ENCODE measurements at regions not wholly inside any gene's neighbourhood (a gene's known extent, or its start where the extent isn't known, plus 50 kb on each side); places are given as distances from the start of the nearest gene placed in this dataset.

DNA sequence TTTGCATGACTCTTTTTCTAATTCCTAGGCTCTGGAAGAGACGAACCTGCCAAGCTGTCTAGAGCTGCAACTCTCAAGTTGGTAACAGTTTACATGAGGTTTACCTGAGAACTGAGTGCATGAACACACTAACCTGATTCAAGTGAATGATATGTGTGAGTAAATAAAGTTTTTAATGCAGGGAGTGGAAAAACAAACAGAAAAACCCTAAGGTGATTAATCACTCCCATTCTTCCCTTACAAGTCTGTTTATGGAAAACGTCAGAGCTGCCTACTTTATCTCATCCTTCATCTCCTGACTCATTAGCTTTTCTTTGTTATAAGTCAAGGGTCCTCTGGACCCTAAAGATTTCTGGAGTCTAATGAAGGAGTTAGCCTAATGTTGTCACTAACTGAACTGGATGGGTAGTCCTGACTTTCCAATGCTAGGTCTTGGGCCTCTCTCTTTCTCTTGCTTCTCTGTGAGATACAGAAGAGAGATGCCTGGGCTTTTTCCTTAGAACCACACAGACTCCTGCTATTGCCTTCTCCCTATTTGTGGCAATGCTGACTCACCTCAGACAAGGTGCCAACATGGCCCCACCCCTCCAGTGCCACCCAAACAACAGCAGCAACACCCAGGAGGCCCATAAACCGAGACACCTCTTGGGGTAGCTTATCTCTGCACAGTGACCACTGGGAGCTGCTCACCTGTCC, 952.4 kb downstream of the EPHA4 start:
- TF ChIP-seq, protein P1, sequence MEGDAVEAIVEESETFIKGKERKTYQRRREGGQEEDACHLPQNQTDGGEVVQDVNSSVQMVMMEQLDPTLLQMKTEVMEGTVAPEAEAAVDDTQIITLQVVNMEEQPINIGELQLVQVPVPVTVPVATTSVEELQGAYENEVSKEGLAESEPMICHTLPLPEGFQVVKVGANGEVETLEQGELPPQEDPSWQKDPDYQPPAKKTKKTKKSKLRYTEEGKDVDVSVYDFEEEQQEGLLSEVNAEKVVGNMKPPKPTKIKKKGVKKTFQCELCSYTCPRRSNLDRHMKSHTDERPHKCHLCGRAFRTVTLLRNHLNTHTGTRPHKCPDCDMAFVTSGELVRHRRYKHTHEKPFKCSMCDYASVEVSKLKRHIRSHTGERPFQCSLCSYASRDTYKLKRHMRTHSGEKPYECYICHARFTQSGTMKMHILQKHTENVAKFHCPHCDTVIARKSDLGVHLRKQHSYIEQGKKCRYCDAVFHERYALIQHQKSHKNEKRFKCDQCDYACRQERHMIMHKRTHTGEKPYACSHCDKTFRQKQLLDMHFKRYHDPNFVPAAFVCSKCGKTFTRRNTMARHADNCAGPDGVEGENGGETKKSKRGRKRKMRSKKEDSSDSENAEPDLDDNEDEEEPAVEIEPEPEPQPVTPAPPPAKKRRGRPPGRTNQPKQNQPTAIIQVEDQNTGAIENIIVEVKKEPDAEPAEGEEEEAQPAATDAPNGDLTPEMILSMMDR (IDR thresholded peaks at IDR 0.05; ENCODE audit: poor library complexity, severe bottlenecking): no peak
- TF ChIP-seq, protein P2, sequence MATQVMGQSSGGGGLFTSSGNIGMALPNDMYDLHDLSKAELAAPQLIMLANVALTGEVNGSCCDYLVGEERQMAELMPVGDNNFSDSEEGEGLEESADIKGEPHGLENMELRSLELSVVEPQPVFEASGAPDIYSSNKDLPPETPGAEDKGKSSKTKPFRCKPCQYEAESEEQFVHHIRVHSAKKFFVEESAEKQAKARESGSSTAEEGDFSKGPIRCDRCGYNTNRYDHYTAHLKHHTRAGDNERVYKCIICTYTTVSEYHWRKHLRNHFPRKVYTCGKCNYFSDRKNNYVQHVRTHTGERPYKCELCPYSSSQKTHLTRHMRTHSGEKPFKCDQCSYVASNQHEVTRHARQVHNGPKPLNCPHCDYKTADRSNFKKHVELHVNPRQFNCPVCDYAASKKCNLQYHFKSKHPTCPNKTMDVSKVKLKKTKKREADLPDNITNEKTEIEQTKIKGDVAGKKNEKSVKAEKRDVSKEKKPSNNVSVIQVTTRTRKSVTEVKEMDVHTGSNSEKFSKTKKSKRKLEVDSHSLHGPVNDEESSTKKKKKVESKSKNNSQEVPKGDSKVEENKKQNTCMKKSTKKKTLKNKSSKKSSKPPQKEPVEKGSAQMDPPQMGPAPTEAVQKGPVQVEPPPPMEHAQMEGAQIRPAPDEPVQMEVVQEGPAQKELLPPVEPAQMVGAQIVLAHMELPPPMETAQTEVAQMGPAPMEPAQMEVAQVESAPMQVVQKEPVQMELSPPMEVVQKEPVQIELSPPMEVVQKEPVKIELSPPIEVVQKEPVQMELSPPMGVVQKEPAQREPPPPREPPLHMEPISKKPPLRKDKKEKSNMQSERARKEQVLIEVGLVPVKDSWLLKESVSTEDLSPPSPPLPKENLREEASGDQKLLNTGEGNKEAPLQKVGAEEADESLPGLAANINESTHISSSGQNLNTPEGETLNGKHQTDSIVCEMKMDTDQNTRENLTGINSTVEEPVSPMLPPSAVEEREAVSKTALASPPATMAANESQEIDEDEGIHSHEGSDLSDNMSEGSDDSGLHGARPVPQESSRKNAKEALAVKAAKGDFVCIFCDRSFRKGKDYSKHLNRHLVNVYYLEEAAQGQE (IDR thresholded peaks at IDR 0.05; ENCODE audit: borderline replicate concordance): no peak
- TF ChIP-seq SMC3 (conservative IDR thresholded peaks at IDR 0.05; ENCODE audit: poor library complexity) (no peak), POLR2AphosphoS5 (IDR thresholded peaks at IDR 0.05) (no peak), EZH2 (IDR thresholded peaks at IDR 0.05; ENCODE audit: borderline replicate concordance, insufficient read depth, low read length, poor library complexity, severe bottlenecking) (no peak), EP300 (conservative IDR thresholded peaks at IDR 0.05; ENCODE audit: poor library complexity, severe bottlenecking) (no peak)
